HG02852 (cell line): ENCODE measurements at regions not wholly inside any gene's neighbourhood (a gene's known extent, or its start where the extent isn't known, plus 50 kb on each side); places are given as distances from the start of the nearest gene placed in this dataset.
"Not testable (repeated sequence)": the region's sequence is repeated elsewhere in the genome, so short reads cannot be mapped to it uniquely, and the experiment has no call there.

Experiments
- ATAC-seq: cut with Tn5 transposase; IDR thresholded peaks from one replicate; pipeline ENCODE4 v1.9.1; 2021; ENCODE audit warnings: mild to moderate bottlenecking, moderate library complexity; ENCODE audit not compliant: unreplicated experiment

DNA sequence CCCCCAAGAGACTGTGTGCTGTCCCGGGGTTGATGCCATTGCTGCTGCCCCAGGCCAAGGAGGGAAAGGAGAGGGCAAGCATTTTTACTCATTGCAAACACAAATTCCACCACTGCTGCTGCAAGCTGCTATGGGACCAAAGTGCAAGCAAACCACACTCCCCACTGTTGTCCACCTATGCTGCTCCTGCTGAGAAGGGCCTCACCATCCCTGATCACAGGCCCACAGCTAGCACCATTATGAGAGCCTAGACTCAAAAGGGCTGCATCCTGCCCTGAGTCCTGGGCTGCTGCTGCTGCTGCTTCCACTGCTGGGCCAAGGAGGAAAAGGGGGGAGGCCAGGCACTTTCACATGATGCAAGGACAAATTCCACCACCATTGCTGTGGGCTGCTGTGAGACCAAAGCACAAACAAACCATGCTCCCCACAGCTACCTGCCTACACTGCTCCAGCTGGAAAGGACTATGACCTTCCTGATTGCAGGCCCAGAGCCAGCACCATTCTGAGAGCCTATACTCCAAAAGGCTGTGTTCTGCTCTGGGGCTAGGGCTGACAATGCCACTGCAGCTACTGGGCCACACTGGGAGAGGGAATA is 218.2 kb upstream of the ZCCHC13 start:
- ATAC-seq, result no peak

DNA sequence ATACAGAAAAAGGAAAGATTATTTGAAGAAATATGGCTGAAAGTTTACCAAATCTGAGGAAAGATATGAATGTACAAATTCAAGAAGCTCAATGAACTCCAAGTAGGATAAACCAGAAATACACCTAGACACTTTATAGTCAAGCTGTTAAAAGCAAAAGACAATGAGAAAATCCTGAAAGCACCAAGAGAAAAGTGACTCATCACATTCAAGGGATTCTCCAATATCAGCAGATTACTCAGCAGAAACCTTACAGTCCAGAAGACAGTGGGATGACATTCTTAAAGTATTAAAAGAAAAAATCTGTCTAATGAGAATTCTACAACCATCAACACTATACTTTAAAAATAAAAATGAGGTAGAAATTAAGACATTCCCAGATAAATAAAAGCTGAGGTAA is 223.8 kb upstream of the ZCCHC13 start:
- no peak for ATAC-seq

DNA sequence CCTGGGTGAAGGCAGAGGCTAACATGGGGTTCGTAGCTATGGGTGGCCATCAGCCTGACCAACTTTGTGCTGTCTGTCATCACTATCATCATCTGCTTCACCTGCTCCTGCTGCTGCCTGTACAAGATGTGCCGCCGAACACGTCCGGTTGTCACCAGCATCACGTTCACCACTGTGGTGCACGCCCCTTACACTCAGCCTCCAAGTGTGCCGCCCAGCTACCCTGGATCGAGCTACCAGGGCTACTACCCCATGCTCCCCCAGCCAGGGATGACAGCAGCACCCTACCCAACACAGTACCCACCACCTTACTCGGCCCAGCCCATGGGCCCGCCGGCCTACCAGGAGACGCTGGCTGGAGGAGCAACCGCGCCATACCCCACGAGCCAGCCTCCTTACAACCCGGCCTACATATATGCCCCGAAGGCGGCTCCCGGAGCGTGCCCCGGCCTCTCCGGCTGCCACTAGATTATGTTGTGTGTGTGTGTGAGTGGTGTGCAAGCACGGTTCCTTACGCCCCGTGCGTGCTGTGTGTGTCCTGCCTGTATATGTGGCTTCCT is 213.4 kb upstream of the XIST start:
- ATAC-seq, result no peak

DNA sequence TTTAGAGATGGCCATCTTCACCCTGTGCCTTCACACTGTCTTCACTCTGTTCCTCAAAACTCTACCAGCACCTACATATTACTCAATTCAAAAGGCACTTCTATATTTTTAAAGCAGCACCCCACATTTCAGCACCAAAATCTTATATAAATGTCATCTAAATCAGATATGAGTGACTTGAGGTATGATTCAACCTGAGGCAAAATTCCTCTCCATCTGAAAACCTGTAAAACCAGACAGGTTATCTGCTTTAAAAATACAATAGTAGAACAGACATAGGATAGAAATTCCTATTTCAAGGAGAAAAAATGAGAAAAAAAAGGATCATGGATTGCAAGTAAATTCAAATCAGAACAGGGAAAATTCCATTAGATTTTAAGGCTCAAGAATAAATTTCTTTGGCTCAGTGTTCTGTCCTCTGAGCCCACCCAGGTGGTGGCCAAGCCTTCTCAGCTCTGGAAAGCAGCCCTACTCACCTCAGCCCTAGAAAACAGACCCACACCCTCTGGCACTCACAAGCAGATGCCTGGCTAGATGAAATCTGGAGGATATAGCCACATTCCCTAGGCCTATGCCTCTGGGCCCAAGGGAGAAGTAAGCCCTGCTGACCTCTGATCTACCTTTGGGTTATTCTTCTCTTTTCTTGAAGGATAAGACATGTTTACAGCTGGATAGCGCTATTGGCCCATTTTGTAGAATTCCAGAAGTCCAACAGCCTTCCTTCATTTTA is 211.1 kb upstream of the XIST start:
- ATAC-seq, result no peak

DNA sequence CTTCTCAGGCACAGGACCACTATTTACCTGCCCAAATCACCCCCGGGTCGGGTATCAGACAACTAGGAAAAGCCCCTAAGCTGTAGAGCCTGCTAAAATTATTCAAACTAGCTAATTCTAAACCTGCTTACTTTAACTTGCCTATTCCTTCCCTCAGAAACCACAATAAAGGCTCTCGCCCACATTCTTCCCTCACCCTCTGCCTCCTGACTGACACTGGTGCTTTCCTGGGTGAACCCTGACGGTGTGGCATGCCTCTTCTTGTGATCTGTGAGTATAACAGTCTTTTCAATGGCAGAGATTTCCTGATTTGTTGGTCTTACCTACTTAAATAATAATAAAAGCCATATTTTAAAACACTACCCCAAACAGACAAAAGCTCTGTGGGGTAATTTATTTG is 209.4 kb upstream of the XIST start:
- no peak for ATAC-seq

DNA sequence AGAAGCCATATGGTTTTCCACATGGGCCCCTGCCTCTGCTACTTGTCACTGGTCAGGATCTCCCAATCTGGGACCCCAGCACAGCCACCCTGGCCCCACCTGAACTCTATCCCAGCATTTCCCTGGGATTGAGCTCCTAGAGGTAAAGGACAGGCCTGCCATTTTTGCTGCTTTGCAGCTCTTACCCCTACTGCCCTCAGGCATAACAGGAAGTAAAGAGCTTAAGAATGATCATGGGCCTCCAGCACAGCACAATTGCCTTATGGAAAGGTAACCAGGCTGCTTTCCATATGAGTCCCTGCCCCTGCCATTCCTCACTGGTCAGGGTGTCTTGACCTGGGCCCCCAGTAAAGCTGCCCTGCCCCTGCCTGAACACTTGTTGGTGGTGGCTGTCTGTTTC is 196.6 kb upstream of the XIST start:
- ATAC-seq, result no peak

DNA sequence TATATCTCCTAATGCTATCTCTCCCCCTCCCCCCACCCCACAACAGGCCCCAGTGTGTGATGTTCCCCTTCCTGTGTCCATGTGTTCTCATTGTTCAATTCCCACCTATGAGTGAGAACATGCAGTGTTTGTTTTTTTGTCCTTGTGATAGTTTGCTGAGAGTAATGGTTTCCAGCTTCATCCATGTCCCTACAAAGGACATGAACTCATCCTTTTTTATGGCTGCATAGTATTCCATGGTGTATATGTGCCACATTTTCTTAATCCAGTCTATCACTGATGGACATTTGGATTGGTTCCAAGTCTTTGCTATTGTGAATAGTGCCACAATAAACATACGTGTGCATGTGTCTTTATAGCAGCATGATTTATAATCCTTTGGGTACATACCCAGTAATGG is 181.6 kb upstream of the XIST start:
- not testable (repeated sequence) for ATAC-seq

DNA sequence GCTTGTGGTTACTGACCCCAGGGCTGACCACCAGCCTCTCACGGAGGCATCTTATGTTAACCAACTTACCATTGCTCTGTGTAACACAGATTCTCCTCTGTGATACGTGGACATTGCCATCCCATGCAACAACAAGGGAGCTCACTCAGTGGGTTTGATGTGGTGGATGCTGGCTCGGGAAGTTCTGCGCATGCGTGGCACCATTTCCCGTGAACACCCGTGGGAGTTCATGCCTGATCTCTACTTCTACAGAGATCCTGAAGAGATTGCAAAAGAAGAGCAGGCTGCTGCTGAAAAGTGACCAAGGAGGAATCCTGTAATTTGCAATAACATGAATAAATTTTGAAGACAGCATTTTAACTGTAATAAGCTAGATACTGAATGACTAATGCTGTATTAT is 179.0 kb upstream of the XIST start:
- not testable (repeated sequence) for ATAC-seq

DNA sequence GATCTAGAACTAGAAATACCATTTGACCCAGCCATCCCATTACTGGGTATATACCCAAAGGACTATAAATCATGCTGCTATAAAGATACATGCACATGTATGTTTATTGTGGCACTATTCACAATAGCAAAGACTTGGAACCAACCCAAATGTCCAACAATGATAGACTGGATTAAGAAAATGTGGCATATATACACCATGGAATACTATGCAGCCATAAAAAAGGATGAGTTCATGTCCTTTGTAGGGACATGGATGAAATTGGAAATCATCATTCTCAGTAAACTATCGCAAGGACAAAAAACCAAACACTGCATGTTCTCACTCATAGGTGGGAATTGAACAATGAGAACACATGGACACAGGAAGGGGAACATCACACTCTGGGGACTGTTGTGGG is 178.3 kb upstream of the XIST start:
- not testable (repeated sequence) for ATAC-seq

DNA sequence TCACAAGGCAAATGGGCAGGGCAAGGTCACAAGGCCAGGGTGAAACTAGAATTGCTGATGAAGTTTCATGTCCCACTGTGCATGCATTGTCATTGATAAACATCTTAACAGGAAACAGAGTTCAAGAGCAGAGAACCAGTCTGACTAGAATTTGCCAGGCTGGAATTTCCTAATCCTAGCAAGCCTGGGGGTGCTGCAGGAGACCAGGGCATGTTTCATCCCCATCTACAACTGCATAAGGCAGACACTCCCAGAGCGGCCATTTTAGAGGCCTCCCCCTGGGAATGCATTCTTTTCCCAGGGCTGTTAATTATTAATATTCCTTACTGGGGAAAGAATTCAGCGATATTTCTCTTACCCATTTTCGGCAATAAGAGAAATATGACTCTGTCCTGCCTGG is 172.6 kb upstream of the XIST start:
- ATAC-seq, result not testable (repeated sequence)

DNA sequence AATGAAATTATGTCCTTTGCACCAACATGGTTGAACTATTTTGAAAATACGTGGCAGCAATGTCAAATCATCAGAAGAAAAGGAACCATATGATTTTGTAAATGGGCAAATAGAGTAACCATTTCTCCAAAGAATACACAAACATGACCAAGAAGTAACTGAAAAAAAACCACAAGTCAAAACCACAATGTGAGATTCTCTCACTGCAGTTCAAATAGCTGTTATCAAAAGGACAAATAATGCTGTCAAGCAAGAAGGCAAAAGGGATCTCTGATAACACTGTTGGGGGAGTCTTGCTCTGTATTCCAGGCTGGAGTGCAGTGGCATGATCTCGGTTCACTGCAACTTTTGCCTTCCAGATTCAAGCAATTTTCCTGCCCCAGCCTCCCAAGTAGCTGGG is 170.7 kb upstream of the XIST start:
- ATAC-seq, result no peak

DNA sequence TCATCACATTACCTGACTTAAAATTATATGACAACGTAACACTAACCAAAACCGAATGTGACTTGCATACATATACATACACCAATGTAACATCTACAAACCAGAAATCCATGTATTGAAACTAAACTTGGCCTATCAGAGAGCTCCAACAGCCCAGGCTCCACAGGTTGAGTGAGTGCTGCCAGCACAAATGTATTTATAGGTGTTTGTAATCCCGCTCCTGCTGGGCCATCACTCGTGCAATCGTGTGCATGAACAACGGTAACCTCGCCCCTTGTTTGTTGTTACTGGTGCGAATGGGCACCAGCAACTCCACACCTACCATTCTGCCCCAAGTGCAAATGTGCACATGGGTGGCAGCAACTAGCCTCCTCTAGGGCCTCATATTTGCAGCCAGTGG is 165.7 kb upstream of the XIST start:
- no peak for ATAC-seq

DNA sequence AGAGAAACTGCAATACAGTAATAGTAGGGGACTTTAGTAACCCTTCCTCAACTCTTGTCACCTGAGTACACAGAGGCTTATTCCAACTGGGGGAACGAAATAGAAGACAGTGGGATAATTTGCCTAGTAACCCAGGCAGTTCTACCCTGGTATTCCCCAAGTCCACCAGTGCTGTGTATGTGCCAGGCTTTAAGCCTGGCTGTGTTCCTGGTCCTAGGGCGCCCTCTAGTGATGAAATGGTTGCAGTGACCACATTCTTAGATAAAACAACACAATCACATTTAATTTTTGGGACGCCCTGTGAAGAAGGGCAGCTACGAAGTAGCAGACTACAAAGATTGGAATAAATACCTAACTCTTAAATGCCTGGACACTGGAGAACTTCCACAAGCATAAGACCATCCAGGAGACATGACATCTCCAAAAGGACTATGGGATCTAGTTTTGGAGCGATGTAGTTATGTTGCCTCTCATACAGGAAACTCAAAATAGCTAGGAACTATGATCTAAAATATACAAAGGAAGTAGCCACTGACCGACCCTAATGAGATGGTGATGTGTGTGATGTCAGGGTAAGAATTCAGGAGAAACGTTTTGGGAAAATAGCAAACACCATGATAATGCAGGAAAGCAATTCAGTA is 163.0 kb upstream of the XIST start:
- ATAC-seq, result peak; percentile 97

DNA sequence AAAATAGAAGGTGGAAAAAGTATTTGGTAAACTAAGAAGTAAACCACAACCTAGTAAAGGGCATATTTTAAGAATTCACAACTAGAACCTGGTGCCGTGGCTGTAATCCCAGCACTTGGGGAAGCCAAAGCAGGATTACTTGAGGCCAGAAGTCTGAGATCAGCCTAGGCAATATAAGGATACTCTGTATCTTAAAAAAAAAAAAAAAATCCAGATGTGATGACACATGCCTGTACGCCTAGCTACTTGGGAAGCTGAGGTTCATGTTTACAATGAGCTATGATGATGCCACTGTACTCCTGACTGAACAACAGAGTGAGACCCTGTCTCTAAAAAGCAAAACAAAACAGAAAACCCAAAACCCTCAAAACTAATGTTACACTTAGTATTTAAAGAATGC is 156.5 kb upstream of the XIST start:
- no peak for ATAC-seq

DNA sequence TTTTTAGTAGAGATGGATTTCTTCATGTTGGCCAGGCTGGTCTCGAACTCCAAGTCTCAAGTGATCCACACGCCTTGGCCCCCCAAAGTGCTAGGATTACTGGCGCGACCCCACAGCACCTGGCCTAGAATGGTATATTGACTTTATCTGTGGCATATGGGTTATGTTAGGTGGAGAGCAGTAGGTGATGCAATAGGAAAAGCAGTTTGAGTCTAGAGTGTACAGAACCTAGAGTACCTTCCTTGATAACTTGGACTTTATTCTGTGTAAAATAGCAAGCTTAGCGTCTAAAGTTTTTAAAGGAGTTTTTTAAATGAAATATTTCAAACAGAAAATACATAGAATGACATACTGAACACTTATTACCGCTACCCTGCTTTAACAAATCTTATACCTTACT is 139.5 kb upstream of the XIST start:
- no peak for ATAC-seq

DNA sequence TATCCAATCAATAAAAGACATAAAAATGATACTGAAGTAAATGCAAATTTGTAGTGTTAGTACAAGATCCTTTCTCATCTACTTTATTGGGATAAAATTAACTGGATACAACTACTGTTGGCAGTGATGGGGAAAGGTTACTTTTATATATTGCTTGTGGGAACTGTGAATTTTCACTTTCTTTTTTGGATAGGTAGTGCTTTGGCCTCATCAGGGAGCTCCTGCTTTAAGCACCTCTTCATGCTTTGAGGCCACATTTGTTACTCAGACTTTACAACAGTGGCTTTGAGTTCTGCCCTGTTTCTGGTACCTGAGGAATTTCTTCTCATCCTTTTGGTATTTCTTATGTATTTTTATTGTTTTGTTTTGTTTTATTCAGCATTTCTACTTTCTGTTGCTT is 134.7 kb upstream of the XIST start:
- peak; percentile 44 for ATAC-seq

DNA sequence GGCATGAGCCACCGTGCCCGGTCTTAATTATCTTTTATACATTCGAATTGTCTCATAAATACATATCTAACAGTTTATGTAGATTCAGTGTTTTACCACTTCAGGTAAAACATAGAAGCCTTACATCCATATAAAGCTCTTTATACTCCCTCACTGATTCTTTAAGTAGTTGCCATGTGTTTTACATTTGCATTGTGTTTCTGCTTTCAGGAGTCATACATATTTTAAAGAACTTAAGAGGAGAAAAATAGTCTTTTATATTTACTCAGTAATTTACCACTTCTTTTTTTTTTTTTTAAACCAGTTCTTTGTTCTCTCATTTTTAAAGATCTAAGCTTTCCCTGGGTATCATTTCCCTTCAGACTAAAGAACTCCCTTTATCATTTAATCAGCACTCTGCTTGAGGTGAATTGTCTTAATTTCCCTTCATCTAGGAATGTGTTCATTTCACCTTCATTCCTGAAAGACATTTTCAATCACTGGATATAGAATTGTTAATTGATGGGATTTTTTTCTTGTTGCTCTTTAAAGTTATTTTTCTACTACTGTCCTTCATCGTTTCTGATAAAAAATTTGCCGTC is 127.1 kb upstream of the XIST start:
- no peak for ATAC-seq

DNA sequence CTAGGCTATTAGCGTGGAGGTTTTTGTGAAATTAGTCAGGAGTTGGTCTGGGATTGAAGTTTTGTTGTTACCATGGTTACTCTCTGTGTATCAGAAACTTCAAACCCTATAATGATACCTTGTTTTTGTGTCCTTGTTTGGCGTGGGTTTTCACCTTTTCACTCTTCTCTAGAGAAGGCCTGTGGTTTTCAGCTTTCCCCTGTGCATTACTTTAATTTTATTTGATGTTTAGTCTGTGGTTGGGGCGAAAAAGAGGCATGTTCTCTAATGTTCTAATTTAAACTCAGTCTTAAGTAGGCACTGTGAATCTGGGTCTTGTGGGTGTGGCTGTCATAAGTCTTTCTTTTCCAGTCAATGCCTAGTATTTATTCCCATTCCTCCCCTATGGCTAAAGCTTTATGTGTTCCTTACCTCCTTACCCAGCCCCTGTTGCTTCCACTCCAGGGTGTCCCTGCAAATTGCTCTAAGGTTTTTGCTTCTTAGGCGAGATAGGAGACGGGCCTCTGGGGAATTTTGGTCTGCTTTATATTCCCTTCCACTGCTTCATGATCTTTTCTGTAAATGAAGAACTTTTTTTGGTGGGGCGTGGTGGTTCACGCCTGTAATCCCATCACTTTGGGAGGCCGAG is 125.1 kb upstream of the XIST start:
- ATAC-seq, result peak; percentile 90

DNA sequence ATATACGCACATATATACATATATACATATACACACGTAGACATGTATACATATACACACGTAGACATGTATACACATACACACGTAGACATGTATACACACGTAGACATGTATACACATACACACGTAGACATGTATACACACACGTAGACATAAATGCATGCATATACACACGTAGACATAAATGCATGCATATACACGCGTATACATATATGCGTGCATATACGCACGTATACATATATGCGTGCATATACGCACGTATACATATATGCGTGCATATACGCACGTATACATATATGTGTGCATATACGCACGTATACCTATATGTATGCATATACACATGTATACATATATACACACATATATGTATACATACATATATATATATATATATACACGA is 114.9 kb upstream of the XIST start:
- ATAC-seq, result not testable (repeated sequence)

DNA sequence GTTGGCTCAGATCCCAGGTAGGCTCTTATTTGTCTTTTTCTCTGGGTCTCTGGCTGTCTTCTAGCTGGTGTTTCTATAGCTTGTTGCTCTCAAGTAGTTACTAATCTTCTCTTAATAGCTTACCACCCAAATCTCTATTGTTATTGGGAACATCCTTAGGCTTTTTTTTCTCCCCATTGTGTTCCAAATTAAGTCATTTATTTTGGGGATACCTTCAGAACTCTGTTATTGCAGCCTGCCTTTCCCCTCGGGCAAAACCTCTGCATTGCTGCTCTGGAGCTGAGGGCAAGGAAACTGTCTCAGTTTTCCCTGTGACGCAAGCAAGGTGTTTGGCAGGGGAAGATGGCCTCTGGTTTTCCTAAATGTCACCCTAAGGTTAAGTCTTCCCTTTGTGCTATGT is 113.3 kb upstream of the XIST start:
- no peak for ATAC-seq

DNA sequence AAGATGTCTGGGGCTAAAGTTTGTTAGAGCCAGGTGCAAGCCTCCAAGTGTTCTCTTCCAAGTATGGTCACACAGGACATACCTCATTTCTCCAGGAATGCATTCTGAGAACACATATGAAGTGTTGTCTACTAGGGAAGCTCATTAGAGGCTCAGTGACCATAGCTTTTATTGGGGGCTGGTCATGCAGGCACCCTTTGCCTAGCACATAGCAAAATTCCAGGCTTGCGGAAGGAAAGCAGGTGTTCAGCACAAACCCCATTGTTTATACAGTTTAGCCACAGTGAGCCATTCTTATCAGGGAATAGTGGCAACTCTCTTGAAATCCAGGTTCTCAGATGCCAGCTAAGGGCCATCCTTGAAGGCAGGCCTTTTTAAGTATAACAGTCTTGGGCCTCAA is 112.1 kb upstream of the XIST start:
- no peak for ATAC-seq
